Fibroblast of pulmonary artery (primary cell): ENCODE measurements at regions not wholly inside any gene's neighbourhood (a gene's known extent, or its start where the extent isn't known, plus 50 kb on each side); places are given as distances from the start of the nearest gene placed in this dataset.

ENCODE experiments used
- DNase-seq: peaks from one replicate; pipeline ENCODE4 v3.0.0-alpha.2; 2010; ENCODE audit warnings: low read depth
- H3K4me3 ChIP-seq: replicated peaks from 2 replicates; pipeline ENCODE4 v1.5.1; 2011; ENCODE audit warnings: low read depth, mild to moderate bottlenecking, control low read depth, low read length, moderate library complexity
- CTCF ChIP-seq: IDR thresholded peaks from 2 replicates; pipeline ENCODE4 v1.5.1; 2011; ENCODE audit warnings: mild to moderate bottlenecking, control low read depth, low read length, inconsistent platforms; ENCODE audit errors: missing control alignments

- DNase-seq = peak; percentile 96
- no peak overlapping the region for H3K4me3 ChIP-seq
- TF ChIP-seq CTCF = no peak
Measured at GRCh38 chr22:27223317-27224177, 566.2 kb downstream of the MIAT start.

DNA sequence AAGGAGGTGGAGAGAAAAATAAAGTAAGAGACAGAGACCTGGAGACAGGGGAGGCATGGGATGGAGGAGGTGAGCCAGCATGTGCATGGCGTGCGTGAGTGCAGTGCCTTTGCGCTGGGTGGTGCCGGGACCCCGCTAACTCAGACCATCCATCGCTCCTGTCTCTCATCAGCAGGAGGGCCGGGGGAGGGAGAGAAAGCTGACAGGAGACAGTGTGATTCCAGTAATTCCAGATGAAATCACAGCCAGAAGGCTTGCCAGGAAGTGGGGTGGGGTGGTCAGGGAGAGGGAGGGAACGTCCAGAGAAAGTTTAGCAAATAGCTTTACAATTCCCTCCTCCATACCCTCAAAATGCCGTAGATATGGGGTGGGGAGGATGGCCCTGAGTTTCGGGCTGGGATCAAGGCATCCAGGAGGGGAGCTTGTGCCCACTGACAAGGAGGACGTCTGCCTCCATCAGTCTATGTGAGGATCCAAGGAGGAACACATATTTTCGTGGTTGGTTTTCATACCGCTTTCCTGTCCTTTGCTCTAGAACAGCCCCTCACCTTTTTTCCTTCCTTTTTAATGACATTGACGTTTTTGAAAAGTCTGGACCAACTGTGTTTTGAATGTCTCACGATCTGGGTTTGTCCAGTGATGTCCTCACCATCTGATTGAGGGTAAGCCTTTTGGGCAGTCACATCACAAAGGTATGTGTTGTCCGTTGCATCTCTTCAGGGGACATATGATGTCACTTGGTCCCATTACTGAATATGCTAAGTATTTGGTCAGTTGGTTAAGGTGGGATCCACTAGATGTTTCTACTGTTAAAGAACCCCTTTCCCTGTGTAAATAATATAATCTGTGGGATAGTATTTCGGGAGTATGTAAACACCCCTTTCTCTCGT lies 567.3 kb downstream of the MIAT start:
- H3K4me3 ChIP-seq = no peak overlapping the region
- peak; percentile 84 for DNase-seq
- TF ChIP-seq CTCF = no peak

DNA sequence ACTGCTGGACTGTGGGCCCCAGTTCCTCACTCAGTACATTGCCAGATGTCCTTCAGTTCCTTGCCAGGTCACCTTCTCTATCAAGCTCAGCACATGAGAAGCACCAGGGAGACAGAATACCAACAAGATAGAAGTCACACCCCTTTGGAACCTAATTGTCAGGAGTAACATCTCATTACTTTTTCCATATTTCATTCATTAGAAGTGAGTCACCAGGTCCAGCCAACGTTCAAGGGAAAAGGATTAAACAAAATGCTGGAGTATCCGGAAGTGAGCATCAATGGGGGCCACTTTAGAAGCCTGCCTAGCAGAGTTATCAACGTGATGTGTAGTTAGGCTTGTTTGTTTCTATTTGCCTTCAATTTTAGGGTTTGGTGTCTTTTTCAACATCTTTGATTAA lies 569.3 kb downstream of the MIAT start:
- H3K4me3 ChIP-seq = no peak overlapping the region
- no peak for TF ChIP-seq CTCF
- peak; percentile 33 for DNase-seq

DNA sequence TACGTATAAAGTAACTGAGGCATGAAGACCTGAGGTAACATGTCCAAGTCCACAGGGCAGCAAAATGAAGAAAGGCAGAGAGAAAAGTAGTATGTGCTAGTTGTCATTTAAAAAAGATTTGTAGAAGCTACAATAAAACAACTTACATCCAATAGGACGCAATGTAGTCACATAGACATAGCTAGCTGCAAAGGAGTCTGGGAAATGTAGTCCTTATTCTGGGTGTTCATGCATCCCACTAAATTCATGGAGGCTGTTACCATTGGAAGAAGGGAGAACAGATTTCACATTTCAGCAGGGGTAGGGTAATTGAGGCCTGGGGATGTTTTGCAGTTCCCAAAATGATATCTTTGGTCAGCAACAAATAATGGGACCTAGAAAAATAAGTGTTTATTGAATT lies 571.4 kb downstream of the MIAT start:
- DNase-seq = no peak
- H3K4me3 ChIP-seq = no peak overlapping the region
- no peak for TF ChIP-seq CTCF

DNA sequence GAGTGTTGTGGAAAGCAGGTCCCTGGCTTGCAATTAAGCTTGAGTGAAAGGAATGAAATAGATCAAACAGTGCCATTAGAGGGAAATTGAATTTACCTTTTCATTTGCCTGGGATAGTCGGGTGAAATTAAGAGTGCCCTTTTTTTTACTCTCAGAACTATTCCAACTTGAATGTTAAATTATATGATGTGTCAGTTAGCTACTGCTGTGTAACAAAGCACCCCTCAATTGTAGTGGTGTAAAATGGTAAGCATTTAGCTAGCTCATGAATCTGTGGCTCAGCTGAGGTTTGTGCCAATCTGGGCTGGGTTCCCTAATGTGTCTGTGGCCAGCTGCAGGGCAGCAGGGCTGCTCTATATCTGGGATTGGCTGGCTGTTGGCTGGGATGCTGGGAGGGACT lies 571.4 kb downstream of the MN1 start:
- no peak for TF ChIP-seq CTCF
- no peak for DNase-seq
- H3K4me3 ChIP-seq = no peak overlapping the region

GRCh38 chr22:27231266-27231665 lies 570.3 kb downstream of the MN1 start:
- DNase-seq = no peak
- no peak overlapping the region for H3K4me3 ChIP-seq
- TF ChIP-seq CTCF = no peak
